ENCODE measurements at regions not wholly inside any gene's neighbourhood (a gene's known extent, or its start where the extent isn't known, plus 50 kb on each side); places are given as distances from the start of the nearest gene placed in this dataset.

DNA sequence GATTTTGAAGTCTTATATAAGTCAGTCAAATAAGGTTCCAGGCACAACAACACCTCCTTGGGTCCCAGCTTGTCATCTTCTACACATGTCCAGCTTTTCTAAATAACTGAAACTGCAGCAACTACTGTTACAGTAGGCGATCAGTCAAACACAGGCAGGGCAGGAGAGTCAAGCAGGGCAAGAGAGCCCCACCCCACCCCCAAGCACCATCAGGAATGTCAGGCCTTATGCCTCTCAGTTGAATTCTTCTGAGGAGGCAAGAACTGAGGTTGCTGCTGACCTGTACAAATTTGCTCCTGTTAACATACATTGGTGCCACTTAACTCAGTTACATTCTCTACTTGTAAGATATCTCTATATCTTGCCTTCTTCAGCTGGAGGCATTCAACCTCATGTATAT lies 608.8 kb upstream of the PCDH10 start:
- peak; percentile 26 for DNase-seq (ENCODE audit: low read depth, low spot score)

DNA sequence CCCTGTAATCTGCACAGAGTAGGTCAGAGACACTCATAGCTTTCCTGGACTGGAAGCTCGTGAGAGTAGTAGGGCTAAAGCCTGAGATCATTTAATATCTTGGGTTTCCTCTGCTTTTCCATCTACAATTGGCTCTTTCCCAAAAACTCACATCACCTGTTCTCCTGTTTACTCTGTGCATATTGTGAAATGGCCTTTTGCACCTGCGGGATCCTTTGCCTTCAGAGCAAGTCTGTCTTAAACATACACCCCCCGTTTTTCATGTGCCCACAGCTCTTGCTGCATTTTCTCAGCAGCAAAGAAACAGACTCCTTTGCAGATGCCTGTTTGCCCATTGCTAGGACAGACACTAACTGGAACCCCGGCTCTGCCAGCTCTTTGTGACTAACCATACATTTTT lies 608.3 kb upstream of the PCDH10 start:
- no peak for DNase-seq (ENCODE audit: low read depth, low spot score)

DNA sequence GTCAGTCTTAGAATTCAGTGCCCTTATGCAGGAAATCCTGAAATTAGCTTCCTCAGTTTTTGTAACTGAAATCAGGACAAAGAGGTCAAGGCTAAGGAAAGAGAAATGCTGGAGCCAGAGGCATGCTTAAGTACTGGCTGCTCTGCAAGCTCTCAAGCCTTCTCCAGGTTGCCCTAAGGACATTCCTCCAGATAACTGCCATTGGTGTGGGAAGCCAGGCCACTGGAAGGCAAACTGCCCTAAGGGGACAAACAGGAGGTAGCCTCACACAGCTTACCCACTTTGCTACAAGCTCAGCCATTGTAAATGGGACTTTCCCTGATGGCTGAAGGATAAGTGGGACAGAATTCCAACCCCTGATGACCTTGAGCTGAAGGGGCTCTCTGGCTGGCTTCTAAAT lies 606.9 kb upstream of the PCDH10 start:
- peak; percentile 71 for DNase-seq (ENCODE audit: low read depth, low spot score)

DNA sequence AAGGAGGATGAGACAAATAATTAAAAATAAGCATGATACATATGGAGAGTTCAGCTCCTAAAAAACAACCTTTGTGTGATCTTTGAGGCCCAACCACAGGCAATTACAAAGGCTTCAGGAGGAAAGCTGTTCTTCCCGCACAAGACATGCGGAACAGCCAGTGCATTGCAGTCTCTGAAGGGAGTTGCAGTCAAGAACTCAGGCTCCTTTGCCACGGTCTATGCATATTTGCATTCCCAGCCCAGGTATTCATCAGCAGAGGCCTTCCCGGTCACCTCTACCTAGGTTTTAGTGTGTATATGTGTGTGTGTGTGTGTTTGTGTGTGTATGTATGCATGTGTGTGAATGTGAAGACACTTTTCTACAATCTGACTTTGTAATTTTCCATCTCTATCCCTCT lies 600.6 kb upstream of the PCDH10 start:
- DNase-seq (ENCODE audit: low read depth, low spot score), result no peak

DNA sequence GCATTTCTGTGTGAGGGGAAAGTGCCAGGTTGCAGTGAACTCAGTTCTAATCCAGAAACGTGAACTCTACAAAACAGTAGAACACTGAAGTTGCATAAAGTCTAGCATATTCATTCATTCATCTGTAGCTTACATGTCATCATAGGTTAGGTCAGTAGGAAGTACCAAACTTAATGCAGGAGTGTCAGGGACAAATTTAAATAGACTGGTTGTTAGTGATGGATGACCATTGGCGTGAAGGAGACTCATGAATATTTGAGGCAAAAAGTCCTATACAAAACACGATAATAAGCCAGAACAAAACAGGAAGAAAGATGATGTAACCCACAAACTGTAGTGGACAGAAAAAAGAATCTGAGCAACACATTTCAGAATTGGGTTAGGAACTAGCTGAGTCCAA lies 592.8 kb upstream of the PCDH10 start:
- DNase-seq (ENCODE audit: low read depth, low spot score), result no peak

DNA sequence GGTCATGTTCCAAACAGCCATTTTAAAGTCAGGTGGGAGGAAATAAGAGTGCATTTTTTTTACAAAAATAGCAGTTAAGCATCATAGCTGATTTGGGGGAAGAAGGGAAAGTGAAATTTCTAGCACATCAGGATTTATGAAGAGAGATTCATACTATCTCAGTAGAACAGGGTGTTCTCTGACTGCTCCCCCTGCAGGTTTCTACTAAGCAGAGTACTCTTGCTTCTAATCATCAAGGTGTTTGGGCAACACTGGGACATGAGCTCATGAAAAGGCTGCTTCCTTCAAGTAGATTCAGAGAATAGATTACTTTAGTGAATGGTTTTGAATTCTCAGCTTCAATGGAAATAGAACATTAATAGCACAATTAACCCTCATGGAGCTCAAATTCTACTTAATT lies 591.4 kb upstream of the PCDH10 start:
- no peak for DNase-seq (ENCODE audit: low read depth, low spot score)

DNA sequence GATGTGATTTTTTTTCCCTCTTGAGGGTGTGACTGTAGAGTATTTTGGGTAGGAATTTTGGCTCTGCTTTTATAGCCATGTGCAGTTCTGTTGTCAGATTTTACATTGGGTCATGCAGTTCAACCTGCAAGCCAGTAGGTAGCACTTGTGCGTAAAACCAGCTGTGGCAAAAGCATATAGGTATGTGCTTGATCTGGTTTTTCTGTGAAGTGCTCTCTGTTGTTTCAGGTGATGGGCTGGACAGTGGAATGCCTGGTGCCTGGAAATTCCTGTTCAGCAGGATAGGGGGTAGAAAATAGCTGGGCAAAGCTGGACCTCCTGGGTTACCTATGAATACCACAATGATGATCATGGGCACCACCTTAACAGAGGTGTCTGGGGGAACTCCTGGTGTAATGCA lies 584.2 kb upstream of the PCDH10 start:
- DNase-seq (ENCODE audit: low read depth, low spot score), result peak; percentile 76

DNA sequence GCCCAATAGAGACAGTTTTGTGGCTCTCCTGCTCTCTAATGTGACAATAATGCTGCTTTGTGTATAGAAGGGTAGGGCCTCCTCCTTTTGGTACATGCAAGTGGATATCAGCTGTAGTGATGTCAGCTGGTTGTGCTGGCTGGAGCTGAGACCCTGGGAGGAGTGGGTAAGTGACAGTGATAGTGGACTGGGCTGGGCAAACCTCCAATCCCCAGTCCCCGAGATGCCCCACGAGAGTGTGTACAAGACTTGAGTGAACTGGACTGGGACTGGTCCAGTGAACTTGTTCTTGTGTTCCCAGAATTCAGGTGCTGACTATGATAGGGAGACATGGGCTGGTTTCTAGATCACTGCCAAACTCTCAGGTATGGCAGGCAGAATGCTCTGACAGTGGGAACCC lies 583.6 kb upstream of the PCDH10 start:
- no peak for DNase-seq (ENCODE audit: low read depth, low spot score)

DNA sequence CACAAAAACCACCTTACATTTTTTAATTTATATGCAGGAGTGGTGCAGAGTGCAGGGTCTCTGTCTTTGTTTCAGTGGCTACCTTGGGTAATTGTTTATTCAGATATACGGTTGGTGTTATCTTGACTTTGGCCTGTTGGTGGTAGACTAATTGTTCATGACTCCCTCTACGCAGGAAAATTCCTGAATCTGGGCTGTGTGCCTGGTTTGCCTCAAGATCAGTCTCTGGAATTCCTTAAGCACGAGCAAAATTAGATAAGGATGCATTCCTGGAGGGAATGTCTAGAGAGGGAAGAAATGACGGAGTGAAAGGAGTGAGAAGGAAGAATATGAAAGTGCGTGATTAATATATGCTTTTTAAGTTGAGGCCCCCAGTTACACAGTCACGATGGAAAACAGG lies 576.9 kb upstream of the PCDH10 start:
- DNase-seq (ENCODE audit: low read depth, low spot score), result peak; percentile 78

DNA sequence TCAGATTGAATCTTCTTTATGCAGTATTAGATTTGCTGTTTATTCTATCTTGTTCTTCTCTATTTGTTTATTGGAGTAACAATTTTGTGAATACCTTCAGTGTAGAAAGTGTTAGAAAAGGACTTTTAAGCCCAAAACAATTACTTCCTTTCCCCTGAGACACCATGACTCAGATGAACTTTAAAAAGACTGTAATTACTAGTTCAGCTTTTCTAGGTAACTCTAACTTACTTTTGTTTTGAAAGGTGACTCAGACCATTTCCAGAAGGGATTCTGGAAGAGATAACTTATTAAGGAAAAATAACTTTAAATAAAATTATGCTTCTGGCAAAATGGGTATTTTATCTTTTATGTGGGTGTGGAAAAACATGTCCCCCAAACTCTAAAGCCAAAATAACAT lies 561.5 kb upstream of the PCDH10 start:
- DNase-seq (ENCODE audit: low read depth, low spot score), result no peak

DNA sequence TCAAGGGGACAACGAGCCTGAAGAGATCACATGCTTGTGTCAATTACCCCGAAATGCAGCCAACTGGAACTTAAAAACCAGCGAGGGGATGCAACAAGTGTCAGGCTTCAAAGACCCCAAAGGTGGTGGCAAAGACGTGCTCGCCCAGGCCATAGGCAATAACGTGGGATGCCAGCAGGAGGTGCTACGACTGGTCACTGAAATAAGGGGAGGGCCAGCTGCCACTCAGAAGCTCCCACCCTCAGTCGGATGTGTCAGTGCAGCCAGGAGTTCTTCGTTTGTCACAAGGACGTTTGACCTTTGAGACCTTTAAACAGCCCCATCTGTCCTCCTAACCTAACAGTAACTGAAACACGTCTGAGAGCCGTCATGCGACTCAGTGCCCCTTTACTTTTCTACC lies 556.8 kb upstream of the PCDH10 start:
- peak; percentile 10 for DNase-seq (ENCODE audit: low read depth, low spot score)

DNA sequence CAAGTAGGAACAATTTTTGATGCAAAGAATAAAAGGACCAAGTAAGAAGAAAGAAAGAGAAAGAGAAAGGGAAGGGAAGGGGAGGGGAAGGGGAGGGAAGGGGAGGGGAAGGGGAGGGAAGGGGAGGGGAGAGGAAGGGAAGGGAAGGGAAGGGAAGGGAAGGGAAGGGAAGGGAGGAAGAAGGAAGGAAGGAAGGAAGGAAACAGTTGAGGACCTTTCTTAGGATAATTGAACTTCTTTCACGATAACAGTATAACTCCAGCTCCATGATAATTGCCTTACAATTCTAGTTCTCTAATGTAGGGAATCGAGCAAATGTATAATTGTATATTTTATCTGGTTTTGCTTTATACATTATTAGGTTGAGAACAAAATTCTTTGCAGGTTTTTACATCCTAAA lies 556.2 kb upstream of the PCDH10 start:
- DNase-seq (ENCODE audit: low read depth, low spot score), result no peak

DNA sequence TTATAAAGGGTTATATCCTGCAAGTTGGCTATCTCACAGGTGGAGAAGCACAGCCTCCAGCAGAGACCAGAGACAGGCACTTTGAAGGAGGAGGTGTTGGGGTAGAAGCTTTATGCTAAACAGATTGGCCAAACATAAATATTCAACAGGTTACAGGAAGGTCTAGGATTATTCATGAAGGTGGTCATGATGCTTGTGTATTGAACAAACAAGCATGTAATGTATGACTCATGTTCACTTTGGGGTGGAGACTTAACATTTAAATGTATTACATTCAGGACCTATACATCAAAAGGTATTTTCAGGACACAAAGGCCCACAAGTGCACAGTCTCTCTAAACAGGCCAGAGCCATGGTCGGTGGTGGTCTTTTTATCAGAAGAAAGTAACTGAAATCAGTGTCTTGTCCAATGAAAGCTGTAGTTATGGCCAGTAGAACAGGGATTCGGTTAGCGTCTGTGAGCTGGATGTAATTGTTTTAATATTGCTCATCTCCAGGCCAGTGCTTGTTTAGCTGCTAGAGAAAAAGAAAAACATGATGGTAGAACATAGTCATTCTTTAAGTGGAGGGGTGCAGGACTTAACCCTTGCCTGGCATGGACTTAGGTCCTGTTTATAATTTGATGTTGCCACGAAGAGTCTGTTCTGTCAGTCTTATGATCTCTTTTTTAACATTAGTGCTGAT lies 555.2 kb upstream of the PCDH10 start:
- DNase-seq (ENCODE audit: low read depth, low spot score), result no peak

DNA sequence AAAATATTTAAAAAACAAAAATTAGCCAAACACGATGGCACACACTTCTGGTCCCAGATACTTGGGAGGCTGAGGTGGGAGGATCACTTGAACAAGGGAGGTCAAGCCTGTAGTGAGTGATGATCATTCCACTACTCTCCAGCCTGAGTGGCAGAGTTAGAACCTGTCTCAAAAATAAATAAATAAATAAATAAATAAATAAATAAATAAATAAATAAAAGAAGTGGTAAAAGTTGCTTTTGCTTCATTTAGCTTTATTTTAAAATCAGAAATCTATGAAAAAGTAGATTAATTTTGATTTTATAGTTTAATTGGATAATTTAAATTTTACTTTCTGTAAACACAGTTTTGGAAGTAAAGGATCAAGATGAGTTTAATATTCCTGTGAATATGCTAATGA lies 552.9 kb upstream of the PCDH10 start:
- DNase-seq (ENCODE audit: low read depth, low spot score), result no peak

DNA sequence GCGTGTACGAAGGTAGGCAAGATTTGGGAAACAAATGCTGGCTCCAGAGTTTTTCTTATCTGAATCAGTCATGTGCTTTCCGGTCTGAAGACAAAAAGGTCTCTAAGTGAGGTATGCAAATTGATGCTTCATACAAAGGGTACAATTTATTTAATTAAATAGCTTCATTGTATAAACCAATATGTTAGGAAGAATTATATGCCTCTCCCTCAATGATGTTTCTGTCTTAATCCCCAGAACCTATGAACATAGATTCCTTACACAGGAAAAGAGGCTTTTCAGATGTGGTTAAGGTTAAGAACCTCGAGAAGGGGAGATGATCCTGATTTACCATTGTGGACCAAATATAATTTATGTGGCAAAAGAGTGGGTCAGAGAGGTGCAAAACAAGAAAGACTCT lies 543.5 kb upstream of the PCDH10 start:
- DNase-seq (ENCODE audit: low read depth, low spot score), result no peak

DNA sequence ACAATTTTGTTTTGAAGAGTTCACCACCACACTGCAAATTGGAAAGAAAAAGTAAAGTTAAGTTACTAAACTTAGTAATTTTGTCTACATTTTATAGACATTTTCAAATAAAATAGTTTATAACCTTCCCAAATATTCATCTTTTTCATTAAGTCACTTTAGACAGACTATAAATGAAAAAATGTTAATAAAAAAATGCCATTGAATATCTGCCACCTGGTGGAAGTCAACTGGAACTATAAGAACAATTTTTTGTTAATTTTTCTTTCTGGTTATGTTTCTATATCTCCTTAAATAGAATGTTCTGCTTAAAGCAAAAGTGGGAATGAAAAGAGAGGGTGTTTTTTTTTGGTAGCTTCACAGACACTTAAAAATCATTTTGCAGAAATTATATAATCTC lies 534.4 kb upstream of the PCDH10 start:
- DNase-seq (ENCODE audit: low read depth, low spot score), result no peak

DNA sequence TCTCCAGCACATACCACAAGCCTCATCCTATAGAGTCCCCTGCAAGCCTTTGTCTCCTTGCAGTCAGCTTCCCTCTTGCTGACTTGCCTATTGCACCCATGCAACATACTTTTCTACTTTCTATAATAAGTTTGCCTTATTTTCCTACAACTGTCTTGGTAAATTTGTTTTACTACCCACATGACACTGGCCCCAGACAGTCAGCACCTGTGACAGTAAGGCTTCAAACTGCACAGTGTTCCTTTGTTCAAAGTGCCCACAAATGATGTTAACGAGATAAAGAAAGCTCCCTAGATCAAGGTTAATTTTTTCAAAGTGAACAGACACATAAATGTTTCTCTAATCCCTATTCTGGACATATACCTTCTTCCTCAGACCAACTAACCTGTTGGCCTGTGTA lies 529.1 kb upstream of the PCDH10 start:
- no peak for DNase-seq (ENCODE audit: low read depth, low spot score)

DNA sequence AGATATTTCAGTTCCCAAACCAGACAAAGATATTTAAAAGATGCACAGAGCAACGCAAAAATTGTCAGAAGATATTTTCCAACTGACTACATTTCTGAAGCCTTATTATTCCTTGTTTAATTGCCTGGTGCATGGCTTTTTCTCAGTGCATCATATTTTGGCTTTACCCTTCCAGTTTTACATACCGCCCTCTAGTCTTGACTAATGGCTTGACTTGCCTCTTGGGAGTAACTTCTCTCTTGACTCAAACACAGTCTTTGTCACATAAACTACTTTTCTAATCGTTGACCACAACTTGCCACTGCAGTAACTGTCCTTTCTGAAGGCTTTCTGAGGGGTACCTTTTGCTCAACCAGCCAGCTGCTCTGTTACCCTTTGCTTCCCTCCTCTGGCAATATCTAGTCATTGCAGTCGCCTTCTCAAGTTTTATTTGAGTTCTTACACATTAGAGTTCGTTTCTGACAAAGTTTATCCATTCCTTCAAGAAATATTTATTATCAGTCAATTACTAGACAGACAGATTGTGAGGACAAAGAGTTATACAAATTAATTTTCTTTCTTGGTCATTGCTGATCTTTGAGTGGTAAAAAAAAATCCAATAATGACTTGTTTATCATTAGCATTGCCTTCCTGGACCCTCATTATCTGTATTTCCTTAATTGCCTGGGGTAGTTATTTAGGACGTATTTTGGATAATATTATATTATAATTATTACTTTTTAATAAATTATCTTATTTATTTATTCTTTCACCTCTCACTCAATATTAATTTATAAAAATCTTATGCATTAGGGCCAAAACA lies 506.9 kb upstream of the PCDH10 start:
- peak; percentile 65 for DNase-seq (ENCODE audit: low read depth, low spot score)

DNA sequence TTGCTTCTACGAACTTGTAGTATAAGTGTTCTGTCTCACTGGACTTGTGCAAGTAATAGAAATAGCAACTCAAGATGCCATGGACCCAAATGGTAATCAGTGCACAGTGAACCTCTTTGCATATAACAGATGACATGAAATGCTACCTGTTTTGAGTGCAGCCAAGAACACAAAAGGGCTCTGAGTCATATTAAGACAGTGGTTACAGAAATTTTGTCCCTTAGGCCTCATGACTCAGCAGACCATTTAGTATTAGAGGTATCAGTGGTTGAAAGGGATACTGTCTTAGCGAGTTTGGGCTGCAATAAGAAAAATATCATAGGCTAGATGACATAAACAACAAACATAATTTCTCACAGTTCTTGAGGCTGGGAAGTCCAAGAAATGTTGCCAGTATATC lies 502.9 kb upstream of the PCDH10 start:
- no peak for DNase-seq (ENCODE audit: low read depth, low spot score)

DNA sequence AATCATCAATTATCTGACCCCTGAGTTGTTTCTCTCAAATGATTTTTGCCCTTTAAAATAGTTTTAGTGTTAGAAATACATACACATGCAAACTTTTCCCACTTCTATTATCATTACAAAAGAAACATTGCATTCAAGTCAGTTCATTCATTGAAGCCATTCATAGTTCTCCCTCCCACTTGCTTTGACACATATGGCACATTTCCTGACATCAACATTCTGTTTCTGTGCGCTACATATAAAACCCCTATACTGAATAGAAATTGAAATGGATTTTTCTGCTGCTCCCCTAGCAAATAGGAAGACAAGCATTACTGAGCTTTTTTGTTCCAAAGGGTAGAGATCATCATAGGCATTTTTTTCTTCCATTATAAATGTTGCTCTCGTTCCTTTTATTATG lies 497.9 kb upstream of the PCDH10 start:
- no peak for DNase-seq (ENCODE audit: low read depth, low spot score)

DNA sequence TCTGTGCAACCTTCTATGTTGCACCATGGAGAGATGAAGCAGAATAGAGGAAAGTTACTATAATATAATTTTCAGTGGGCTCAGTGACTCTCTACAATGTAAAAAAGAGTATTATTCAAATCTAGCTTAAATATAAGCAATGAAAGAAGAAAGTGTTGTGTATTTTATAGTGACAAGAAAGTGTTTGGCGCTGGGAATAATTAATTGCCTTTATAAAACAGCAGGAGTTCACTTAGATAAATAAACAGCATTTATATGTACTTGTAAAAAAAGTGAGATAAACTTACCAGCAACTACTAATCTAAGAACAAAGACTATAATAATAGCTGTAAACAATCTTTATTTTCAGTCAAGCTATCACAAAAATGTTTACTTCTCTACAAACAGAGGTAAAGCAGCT lies 488.9 kb upstream of the PCDH10 start:
- DNase-seq (ENCODE audit: low read depth, low spot score), result no peak

DNA sequence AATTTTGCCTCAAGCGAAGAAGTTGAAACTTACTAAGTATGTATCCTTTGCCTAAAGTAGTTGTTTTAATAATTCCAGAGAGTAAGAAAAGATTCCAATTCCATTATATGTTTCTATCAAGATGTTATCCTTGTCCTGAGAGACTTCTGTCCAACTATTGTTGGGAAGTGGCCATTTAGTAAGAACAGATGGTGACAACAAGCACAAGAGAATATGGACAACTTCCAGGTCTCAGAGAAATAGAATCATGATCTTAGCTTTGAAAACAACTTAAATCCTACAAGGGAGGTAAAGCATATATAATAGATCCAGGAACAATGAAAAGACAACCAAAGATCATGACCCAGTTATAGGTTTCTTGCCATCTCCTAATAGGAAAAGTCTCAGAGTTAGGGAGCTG lies 486.6 kb upstream of the PCDH10 start:
- DNase-seq (ENCODE audit: low read depth, low spot score), result no peak

DNA sequence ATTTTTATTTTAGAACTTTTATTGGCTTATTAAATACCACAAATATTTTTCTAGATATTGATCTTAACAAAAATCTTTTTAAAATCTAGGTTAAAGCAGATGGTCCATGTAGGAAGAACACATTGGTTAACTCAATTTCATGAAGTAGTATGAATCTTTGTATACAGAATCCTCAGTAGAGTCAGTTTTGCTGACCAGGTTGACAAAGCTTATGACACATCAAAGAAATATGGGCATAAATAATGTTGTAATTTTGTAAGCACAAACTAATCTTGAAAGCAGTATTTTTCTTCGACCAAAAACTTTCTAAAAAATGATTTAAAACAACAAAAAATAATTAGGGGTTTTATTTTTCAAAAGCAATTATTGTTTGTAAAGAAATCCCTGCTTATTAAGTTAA lies 479.3 kb upstream of the PCDH10 start:
- DNase-seq (ENCODE audit: low read depth, low spot score), result no peak

DNA sequence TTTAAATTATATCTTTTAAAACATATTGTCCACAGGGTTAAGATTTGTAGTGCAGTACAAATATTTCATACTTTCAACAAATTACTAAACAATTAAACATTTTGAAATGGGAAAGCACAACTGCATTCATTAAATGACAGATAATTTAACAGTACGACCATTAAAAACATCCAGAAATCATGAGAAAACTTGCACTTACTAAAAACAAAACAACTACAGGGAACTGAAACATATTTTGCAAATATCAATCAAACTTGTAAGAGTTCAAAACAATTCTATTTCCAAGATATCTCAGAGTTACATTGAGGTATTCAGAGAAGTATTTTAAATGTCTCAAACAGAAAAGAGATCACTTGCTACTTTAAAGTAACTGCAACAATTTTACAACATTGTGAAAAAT lies 478.5 kb upstream of the PCDH10 start:
- no peak for DNase-seq (ENCODE audit: low read depth, low spot score)

Measured in ELF-1 (cell line).